ENCODE measurements at regions not wholly inside any gene's neighbourhood (a gene's known extent, or its start where the extent isn't known, plus 50 kb on each side); places are given as distances from the start of the nearest gene placed in this dataset.

DNA sequence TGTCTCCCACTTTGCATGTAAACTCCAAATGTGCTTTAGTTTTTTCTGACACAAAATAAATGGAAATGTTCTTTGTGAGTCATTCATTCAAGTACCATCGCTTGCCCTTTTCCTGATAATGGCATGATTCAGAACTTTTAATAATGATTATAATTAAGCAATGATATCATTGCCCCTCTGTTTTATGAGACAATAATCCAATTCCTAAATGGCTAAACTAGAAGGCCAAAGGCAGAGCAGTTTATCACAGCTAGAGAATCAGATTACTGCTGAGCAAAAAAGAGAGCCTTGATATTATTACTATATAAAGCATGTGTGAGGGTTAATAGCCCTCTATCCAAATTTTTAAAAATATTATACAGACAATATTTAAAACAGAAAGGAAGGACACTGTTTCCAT is 484.2 kb upstream of the PTPRD start:
- TF ChIP-seq, protein P1, sequence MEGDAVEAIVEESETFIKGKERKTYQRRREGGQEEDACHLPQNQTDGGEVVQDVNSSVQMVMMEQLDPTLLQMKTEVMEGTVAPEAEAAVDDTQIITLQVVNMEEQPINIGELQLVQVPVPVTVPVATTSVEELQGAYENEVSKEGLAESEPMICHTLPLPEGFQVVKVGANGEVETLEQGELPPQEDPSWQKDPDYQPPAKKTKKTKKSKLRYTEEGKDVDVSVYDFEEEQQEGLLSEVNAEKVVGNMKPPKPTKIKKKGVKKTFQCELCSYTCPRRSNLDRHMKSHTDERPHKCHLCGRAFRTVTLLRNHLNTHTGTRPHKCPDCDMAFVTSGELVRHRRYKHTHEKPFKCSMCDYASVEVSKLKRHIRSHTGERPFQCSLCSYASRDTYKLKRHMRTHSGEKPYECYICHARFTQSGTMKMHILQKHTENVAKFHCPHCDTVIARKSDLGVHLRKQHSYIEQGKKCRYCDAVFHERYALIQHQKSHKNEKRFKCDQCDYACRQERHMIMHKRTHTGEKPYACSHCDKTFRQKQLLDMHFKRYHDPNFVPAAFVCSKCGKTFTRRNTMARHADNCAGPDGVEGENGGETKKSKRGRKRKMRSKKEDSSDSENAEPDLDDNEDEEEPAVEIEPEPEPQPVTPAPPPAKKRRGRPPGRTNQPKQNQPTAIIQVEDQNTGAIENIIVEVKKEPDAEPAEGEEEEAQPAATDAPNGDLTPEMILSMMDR (conservative IDR thresholded peaks at IDR 0.05; ENCODE audit: low read depth, low read length), result no peak
- TF ChIP-seq EZH2phosphoT487 (IDR thresholded peaks at IDR 0.05; ENCODE audit: borderline replicate concordance, low read length), result no peak
- TF ChIP-seq EZH2 (IDR thresholded peaks at IDR 0.05; ENCODE audit: low read length, unreplicated experiment), result no peak
